Stimulated activated CD4-positive, alpha-beta T cell treated with anti-CD3 and anti-CD28 coated beads, Interleukin-1b, Interleukin-23, amount 100 ng/mL, for 48 hours (primary cell): ENCODE measurements at regions not wholly inside any gene's neighbourhood (a gene's known extent, or its start where the extent isn't known, plus 50 kb on each side); places are given as distances from the start of the nearest gene placed in this dataset.
"Not testable (repeated sequence)": the region's sequence is repeated elsewhere in the genome, so short reads cannot be mapped to it uniquely, and the experiment has no call there.

Experiments
- DNase-seq: peaks from one replicate; pipeline ENCODE4 v3.0.0-alpha.2; 2020

DNA sequence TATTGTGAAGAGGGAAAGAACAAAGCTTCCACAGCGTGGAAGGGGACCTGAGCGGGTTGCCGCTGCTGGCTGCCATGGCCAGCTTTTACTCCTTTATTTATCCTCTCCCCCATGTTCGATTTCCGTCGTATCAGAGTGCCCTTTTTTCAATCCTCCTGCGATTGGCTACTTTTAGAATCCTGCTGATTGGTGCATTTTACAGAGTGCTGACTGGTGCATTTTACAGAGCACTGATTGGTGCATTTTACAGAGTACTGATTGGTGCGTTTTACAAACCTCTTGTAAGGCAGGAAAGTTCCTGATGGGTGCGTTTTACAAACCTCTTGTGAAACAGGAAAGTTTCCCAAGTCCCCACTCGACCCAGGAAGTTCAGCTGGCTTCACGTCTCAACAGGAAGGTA, 381.7 kb upstream of the ATP10A start:
- DNase-seq: not testable (repeated sequence)

DNA sequence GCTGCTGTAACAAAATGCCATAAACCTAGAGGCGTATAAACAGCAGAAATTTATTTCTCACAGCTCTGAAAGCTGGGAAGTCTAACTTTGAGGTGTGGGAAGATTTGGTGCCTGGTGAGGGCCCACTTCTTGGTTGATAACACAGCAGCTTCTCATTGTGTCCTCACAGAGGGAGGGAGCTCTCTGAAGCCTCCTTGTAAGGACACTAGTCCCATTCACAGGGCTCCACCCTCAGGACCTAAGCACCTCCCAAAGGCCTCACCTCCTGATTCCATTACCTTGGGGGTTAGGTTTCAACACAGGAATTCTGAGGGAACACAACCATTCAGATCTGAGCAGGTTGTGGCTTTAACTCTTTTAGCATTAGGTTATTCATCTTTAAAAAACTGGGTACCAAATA, 380.3 kb upstream of the ATP10A start:
- no peak for DNase-seq

DNA sequence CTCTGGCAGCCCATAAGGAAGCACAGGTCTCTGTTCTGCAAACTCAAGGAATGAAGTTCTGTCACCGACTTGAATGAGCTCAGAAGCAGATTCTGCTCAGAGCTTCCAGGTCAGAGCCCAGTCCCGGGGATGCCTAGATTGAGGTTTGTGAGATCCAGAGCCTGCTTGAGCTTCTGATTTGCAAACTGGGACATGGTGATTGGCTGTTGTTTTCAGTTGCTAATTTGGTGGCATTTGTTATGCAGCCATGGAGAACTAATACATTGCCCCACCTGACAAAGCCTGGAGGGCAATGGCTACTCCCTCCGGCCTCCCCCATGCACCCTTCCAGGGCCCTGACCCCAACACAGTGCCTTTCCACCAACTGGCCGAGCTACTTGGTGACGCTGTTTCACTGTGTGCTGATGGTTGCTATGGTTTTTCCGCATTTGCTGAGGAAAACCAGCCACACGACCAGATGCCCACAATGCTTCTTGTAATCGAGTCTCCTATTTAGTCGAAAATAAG, 379.5 kb upstream of the ATP10A start:
- no peak for DNase-seq

DNA sequence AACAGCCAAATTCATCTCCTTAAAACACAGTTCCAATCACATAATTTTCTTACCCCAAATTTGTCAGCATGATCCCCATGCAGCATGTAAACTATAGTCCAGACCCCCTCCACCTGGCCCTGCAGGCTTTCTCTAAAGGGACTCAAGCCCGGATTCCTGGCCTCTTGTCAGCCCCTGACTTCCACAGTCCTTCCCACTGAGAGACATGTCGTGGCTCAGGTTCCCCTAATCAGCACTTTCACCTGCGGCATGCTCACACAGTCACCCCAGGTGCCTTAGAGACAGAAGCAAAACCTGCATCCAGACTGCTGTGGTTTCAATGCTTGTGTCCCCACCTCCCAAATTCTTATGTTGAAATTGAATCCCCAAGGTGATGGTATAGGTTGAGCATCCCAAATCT, 372.7 kb upstream of the ATP10A start:
- no peak for DNase-seq

DNA sequence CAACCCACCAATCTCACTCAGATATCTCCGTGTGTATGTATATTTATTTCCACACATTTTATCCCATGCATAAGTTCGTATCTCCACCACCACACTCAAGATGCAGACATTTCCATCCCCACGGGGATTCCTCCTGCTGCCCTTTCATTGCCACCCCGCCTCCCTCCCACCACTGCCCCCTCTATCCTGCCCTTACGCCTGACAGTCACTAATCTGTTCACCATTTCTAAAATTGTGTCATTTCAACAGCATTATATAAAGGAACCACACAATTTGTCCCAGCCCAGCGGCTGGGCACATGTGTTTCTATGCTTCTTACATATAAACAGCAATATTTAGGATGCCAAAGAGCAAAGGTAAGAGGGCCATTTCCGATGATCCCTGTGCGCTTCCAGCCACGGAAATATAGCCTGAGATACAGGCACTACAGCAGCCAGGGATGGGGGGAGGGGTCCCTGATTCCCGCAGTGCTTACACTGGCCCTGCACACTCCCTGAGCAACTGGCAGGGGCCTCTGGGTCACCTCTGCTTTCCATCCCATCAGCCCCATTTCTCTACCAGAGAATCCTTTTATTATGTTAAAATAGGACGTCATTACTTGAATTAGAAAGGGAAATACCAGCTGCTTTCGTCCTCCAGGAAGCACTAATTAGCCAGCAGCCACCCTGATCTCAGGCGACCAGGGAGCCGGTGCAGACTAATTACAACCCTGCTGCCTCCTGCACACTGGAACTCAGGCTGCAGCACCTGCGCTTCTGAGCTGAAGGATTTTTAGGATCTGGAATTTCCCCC, 372.0 kb upstream of the ATP10A start:
- no peak for DNase-seq

DNA sequence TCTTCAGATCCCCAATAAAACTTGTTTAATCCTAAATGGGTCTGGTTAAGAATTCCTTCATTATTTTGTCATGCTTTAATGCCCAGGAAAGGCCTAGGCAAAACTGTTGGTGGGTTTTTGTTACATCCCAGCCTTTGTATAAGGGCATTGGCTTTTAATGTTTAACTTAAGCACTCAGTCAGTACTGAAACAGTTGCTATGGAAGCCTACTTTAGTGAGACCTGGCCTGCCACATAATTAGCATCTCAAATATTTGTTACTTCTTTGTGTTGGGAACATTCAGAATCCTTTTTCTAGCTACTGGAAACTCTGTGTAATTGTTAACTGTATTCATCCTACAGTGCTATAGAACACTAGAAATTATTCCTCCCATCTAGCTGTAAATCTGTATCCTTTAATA, 369.6 kb upstream of the ATP10A start:
- no peak for DNase-seq

DNA sequence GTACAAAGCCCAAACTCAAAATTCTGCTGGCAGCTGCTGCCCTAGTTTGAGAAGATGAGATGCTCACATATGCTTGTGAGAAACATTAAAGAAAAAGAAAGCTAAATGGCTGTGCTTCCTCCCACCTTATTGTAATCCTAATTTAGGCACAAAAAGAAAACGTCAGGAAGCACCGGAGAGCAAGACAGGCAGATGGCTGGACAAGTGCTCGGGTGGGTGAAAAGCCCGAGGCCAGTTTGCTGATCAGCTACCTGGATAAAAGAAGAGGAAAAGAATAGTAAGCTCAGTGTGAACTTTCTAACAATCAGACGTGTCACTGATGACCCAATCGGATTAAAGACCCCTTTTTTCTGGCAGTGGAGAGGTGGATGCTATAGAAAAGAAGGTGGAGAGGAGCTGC, 368.0 kb upstream of the ATP10A start:
- DNase-seq: no peak

DNA sequence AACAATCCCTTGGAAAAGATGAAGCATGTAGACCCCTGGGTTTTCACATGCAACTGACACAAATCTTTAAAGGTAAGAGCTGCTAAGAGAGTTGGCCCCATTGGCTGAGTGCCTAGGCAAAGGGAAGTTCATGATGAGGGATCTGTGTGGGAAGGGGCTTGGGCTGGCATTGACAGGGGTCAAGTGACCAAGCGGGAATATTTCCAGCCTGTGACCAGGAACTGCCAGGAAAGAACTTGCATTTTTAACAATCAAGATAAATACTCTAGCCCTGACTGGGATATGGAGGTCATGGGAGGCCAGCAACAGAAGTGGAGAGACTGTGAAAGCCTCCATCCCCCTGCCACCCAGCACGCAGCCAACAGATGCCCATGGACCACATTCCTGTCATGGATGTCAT, 361.1 kb upstream of the ATP10A start:
- DNase-seq: no peak

DNA sequence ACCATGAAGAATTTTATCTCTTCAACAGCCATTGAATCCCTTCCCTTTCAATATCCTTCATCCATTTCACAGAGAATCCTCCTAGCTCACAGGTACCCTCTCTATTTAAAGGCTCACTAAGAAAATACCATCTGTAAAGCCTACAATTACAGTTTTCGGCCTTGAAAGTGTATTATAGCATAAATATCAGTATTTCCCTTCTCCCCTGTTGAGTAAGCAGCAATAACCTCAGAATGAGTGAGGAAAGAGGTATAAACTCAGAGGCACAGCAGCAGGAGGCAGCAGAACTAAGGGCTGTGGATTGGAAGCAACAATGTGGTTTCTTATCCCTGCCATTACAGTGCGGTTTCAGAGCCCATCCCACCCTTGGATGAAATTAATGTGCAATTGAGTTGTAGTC, 360.6 kb upstream of the ATP10A start:
- DNase-seq: no peak

DNA sequence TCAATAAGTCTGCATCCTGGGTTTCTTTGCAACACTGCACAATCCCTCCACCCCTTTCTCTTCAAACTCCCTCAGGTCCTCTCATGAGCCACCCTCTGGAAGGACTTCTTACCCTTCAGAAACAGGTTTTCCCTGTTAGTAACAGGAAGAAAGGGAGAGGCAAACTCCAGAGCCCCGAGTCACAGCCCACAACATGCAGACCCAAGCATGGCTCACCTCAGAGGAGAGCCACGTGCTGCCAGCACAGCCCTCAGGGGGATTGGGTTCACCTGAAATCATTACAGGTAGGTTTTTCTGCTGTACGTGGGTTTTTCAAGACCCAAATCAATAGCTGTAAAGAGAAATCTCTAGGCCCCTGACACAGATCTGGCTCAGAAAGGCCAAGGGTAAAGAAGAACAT, 359.7 kb upstream of the ATP10A start:
- no peak for DNase-seq

DNA sequence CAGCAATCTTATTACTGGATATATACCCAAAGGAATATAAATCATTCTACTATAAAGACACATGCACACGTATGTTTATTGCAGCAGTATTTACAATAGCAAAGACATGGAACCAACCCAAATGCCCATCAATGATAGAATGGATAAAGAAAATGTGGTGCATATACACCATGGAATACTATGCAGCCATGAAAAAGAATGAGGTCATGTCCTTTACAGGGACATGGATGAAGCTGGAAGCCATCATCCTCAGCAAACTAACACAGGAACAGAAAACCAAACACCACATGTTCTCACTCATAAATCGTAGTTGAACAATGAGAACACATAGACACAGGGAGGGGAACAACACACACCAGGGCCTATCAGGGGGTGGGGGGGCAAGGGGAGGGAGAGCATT, 353.9 kb upstream of the ATP10A start:
- DNase-seq: not testable (repeated sequence)

DNA sequence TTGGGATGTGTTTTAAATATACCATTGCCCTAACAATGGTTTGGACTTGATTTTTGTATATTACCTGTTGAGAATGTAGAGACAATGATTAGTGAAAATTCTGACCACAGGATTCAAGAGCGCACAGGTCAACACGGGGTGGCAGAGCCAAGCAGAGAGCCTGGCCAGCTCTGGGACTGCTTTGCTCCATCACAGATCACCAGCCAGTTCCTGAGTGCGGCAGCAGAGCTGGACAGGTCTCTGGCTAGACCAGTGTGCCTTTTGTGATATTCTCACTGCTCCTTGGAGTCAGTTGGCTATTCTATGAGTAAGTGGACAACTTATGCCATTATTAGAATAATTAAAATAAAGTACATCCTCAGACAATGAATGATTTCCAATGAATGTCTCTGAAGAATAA, 351.2 kb upstream of the ATP10A start:
- no peak for DNase-seq

DNA sequence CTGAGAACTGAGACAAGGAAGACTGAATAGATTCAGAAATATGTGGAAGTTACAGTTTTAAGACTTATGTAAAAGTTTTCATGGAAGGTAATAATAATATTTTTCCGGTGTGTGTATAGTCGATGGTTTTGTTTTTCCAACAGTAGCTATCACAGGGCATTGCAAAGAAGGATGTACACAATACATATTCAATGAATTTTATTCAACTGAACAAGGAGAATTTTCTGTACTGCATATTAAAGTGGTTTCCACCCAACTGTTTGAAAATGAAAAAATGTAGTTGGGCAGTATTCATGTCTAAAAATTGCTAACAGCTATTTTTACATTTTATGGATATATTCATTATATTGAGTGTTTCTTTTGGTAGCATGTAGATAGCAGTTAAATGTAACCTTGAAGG, 350.3 kb upstream of the ATP10A start:
- no peak for DNase-seq

DNA sequence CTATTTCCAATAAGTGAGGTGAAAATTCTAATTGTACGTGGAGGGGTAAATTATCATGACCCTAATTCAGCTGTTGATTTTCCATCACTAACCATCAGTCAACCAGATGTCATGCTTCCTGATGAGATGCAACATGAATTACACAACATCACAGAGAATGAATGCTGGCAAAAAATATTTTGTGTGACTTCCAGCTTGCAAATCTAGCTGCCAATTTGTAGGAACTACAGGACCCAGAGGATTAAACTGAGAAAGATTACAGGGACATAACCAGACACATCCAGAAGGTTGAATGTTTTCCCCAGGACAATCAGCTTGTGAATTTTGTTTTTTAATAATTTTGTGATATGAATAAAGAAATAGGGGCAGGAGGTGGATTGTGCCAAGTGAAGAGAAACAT, 349.0 kb upstream of the ATP10A start:
- DNase-seq: no peak

DNA sequence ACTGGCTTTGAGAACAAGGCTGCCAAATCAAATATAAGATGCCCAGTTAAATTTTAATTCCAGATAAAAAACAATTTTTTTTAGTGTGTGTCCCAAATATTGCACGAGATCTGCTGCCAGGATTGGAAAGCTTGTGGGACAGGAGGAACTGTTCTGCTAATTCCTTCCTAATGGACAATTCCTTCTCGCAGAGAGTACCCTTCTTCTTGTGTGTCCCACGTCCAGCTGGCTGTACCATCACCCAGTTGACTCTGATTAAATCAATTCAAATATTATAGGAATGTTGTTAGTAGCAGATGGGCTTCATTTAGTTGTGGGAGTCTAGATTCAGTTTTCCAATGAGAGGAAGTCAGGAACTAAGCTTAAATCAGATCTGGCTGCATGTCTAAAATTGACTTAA, 347.9 kb upstream of the ATP10A start:
- no peak for DNase-seq

DNA sequence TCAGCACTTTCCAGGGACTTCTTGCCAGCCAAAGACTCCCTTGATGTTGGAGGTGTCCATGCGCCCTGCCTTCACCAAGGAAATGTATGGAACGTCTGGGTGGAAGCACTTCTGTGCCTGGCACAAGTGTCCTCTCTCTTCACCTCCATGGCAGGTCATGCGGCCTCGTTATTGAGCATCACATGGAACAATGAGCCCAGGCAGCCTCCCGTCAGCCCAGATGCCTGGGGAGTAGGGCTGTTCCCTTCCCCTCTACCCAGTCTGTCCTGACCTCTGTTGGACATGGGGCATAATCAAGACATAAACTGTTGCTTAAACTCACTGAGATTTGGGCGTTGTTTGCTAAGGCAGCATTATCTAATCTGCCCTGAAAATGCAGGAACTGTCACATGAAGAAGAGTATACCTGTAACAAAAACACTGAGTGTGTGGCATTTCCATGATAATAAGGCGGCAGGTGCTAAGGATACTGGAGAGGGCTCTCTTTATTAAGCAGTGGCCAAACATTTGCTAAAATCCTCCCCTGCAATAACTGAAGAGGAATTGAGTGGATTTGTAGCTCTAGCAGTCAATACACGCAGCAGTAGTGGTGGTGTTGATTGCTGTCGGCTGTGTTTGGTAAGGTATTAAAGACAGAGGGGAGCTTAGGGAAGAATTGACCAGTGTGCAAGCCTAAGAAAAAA, 338.2 kb upstream of the ATP10A start:
- DNase-seq: no peak

DNA sequence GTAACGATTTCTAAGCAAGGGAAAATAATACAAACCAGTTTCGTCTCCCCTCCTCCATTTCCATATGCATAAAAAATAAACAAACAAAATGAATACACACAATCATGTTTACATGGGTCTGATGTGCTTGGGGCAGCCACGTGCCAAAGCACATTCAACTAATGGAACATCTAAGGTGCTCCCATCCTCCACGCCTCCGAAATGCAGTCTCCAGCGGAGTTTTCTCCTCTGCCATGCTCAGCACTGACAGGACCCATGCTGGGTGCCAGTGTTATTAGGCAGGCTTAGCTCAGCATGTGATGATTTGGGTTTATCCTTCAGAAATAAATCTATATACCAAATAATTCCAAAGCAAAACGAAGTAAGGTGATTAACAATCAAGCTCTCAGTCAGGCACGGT, 337.3 kb upstream of the ATP10A start:
- DNase-seq: no peak

DNA sequence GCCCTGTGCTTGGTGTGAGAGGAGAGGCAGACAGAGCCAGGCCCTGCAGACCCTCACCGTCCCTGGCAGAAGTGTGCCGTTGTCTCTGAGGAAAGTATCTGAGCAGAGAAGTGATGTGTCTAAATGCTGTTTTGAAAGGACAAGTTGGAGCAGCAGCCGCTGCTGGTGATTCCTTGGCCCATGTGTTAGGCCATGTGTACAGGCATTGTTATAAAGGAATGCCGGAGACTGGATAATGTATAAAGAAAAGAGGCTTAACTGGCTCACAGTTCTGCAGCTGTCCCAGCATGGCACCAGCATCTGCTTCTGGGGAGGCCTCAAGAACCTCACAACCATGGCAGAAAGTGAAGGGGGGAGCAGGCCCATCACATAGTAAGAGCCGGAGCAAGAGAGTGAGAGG, 334.6 kb upstream of the ATP10A start:
- no peak for DNase-seq

DNA sequence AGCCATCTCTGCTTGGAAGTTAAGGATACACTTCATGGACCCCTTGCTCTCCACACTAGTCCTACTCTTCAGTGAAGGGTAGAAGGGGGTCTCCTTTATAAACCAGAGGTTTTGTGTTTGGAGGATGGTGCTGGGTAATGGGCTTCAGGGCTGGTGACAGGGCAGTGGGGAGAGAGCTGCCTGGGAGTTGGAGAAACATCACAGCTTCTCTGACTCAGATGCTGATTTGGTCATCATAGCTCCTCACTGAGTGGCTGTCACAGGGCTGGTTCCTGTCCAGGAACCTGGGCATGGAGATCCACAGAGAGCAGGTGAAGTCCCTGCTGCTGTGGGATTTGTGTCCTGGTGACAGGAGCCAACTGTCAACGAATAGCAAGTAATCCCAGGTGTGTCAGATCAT, 333.9 kb upstream of the ATP10A start:
- DNase-seq: no peak

DNA sequence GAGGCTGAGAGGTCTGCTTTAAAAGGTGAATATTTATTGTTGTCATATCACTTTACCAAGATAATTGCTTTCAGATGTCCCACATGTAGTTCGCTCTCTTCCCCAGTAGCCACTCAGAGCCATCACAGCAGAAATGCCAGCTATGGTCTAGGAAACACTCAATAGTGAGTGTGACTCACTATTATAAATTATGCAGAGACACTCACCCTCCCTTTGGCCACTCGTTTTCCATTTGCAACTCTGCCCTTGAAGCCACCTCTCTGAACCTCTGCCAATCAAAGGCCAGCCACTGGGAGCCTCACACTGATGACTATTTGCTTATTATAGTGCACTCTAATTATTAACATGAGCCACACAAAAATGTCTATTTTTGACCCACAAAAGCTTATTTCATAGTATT, 328.1 kb upstream of the ATP10A start:
- no peak for DNase-seq

DNA sequence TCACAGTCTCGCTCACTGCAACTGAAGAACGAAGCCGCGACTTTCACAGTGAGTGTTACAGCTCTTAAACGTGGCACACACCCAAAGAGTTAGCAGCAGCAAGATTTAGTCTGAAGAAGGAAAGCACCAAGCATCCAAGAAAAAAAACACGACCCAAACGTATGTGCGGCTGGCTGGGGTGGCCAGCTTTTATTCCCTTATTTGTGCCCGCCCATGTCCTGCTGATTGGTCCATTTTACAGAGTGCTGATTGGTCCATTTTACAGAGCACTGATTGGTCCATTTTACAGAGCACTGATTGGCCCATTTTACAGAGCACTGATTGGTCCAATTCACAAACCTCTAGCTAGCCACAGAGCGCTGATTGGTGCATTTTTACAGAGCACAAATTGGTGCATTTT, 323.0 kb upstream of the ATP10A start:
- DNase-seq: not testable (repeated sequence)

DNA sequence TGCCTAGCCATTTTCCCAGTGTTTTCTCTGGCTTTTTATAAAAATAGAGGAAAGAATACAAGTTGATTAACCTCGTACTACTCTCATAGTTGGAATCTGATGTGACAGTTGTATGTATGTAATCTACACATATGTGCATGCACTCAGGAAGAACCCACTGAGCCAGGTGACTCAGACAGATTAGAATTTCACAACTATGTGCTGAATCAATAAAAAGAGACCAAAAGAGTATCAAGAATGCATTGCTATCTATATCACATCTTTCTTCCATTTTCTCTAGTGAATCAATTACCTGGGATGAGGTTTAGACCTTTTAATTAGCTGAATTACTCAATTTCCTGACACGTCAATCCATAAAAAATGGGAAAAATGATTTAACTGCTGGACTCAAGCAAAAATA, 319.3 kb upstream of the ATP10A start:
- DNase-seq: no peak

DNA sequence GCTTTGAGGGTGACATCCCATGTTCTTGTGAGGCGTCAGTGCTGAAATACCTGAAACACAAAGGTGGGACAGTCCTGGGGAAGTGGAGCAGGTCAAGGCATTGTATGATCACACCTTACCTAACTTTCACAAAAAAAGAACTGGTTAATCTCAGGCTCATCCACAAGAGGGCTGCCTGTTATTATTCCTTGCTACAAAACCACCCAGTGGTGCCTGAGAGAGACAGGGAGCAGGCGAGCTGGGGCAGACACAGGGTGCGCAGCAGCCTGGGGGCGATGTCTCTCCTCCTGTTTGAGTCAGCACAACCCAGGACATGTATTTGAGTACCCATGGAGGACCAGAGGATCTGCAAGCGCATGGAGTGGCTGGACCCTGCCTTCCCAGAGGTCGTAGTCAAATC, 316.8 kb upstream of the ATP10A start:
- no peak for DNase-seq

DNA sequence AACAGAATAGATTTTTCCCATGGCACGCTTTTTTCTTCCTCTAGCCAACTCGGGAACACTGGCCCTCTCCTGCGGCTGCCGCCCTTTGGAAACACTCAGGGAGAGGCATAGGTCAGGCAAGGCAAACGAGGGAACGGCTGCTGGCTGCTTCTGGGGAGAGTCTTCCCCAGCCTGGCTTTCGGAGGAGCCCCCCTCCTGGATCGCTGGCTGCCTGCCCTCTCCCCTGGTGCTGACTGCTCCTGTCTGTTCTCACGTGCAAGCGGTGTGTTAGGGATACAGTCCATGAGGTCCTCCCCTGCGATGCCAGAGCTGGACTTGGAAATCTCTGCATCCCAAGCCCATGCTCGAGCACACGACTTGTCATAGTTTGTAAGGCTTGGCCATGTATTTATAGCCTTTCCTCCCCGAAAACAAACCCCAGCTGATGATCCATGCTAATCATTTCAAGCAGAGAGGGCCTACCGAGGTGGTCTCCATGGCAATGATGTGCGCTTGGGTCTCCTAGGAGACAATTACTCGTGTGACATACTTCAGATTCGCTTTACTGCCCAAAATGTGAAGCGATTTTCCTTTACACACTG, 315.6 kb upstream of the ATP10A start:
- no peak for DNase-seq
